ENCODE measurements at regions not wholly inside any gene's neighbourhood (a gene's known extent, or its start where the extent isn't known, plus 50 kb on each side); places are given as distances from the start of the nearest gene placed in this dataset.

DNA sequence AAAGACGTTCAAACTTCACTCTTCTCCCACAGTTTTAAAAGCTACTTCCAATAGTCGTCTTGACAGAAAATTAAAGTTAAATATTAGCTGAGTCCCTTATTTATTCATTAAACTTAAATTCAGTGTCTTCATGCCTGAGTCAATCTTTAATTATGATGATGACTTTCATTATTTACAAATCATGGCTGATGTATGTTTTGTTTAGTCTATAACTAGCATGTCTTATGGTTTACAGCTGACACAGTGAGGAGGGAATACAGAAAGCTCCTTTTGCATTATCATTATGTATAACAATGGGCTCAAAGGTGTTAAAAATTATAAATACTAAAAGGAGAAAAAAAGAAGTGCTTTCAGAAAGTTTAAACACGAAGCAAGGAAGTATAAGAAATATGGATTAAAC lies 1333.1 kb downstream of the CDH8 start:
- Histone ChIP-seq H3K36me3 (ENCODE audit: insufficient read depth, low read length) (no peaks in the 10 kb centered on the region), H4K20me1 (ENCODE audit: insufficient read depth, low read length) (no peaks in the 10 kb centered on the region), H3K27ac (ENCODE audit: low read depth, low read length) (no peak overlapping the region), H3K9me3 (ENCODE audit: low read depth, low read length) (no peaks in the 10 kb centered on the region), H3K27me3 (ENCODE audit: insufficient read depth, low read length) (no peaks in the 10 kb centered on the region), H3K79me2 (ENCODE audit: insufficient read depth, low read length) (no peaks in the 10 kb centered on the region), H3K4me3 (ENCODE audit: insufficient read depth, low read length) (no peak overlapping the region), H2AFZ (ENCODE audit: low read length) (no peak overlapping the region), H3K4me2 (ENCODE audit: insufficient read depth, low read length) (no peak overlapping the region), H3K4me1 (ENCODE audit: insufficient read depth, low read length) (no peaks in the 10 kb centered on the region)
- no peak for DNase-seq (ENCODE audit: insufficient read length, low spot score, missing footprints)
- TF ChIP-seq, protein P1, sequence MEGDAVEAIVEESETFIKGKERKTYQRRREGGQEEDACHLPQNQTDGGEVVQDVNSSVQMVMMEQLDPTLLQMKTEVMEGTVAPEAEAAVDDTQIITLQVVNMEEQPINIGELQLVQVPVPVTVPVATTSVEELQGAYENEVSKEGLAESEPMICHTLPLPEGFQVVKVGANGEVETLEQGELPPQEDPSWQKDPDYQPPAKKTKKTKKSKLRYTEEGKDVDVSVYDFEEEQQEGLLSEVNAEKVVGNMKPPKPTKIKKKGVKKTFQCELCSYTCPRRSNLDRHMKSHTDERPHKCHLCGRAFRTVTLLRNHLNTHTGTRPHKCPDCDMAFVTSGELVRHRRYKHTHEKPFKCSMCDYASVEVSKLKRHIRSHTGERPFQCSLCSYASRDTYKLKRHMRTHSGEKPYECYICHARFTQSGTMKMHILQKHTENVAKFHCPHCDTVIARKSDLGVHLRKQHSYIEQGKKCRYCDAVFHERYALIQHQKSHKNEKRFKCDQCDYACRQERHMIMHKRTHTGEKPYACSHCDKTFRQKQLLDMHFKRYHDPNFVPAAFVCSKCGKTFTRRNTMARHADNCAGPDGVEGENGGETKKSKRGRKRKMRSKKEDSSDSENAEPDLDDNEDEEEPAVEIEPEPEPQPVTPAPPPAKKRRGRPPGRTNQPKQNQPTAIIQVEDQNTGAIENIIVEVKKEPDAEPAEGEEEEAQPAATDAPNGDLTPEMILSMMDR (IDR thresholded peaks at IDR 0.05; ENCODE audit: extremely low read depth, low read depth, low read length) = no peak

DNA sequence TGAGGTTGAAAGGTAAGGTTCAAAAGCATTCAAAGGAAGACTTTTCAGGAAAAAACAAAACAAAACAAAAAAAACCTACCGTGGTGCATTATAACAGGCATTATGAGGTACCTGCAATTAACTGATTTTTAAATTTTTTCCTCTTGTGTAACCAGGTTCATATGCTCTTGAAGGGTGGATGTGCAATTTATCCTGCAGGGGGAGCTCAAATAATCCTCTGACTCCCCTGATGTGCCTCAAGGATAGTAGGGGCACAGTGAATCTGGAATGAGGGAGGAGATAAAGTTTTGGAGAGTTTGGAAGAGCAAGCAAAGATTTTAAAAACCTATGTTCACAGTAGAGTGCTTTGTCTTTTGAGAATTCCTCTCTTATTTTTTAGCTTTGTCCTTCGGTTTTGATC lies 1349.4 kb downstream of the CDH8 start:
- H2AFZ ChIP-seq (ENCODE audit: low read length) = no peak overlapping the region
- no peak for DNase-seq (ENCODE audit: insufficient read length, low spot score, missing footprints)
- no peak overlapping the region for H3K4me2 ChIP-seq (ENCODE audit: insufficient read depth, low read length)
- H3K36me3 ChIP-seq (ENCODE audit: insufficient read depth, low read length) = no peaks in the 10 kb centered on the region
- H3K4me1 ChIP-seq (ENCODE audit: insufficient read depth, low read length) = no peaks in the 10 kb centered on the region
- TF ChIP-seq, protein P1 (IDR thresholded peaks at IDR 0.05; ENCODE audit: extremely low read depth, low read depth, low read length) = no peak
- H3K79me2 ChIP-seq (ENCODE audit: insufficient read depth, low read length) = no peaks in the 10 kb centered on the region
- no peak overlapping the region for H3K27ac ChIP-seq (ENCODE audit: low read depth, low read length)
- no peak overlapping the region for H3K4me3 ChIP-seq (ENCODE audit: insufficient read depth, low read length)
- H3K9me3 ChIP-seq (ENCODE audit: low read depth, low read length) = peaks cover 2% of the 10 kb centered on the region
- H4K20me1 ChIP-seq (ENCODE audit: insufficient read depth, low read length) = no peaks in the 10 kb centered on the region
- no peaks in the 10 kb centered on the region for H3K27me3 ChIP-seq (ENCODE audit: insufficient read depth, low read length)

DNA sequence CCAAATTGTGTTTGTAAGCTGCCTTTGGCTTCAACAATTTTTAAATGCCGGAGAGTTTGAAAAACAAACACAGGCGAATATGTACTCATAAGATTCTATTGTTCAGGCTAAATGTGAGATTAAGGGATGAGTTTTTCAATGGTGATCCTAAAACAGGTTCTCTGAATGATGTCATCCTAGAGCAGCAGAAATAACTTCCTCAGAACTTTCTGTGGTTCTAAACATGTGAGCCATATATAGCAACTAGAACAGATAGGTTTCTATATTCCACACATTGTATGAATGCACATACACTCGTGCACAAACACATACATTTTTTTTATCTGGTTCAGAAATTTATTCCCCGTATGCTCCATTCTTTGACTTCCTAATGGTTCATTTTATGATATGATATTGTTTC lies 1352.2 kb downstream of the CDH8 start:
- Histone ChIP-seq H2AFZ (ENCODE audit: low read length) (no peak overlapping the region), H3K27ac (ENCODE audit: low read depth, low read length) (no peak overlapping the region), H3K4me1 (ENCODE audit: insufficient read depth, low read length) (no peaks in the 10 kb centered on the region), H3K9me3 (ENCODE audit: low read depth, low read length) (peaks cover 5% of the 10 kb centered on the region), H3K79me2 (ENCODE audit: insufficient read depth, low read length) (no peaks in the 10 kb centered on the region), H3K36me3 (ENCODE audit: insufficient read depth, low read length) (no peaks in the 10 kb centered on the region), H4K20me1 (ENCODE audit: insufficient read depth, low read length) (no peaks in the 10 kb centered on the region), H3K4me2 (ENCODE audit: insufficient read depth, low read length) (no peak overlapping the region), H3K27me3 (ENCODE audit: insufficient read depth, low read length) (no peaks in the 10 kb centered on the region), H3K4me3 (ENCODE audit: insufficient read depth, low read length) (no peak overlapping the region)
- DNase-seq (ENCODE audit: insufficient read length, low spot score, missing footprints) = no peak
- TF ChIP-seq, protein P1 (IDR thresholded peaks at IDR 0.05; ENCODE audit: extremely low read depth, low read depth, low read length) = no peak

DNA sequence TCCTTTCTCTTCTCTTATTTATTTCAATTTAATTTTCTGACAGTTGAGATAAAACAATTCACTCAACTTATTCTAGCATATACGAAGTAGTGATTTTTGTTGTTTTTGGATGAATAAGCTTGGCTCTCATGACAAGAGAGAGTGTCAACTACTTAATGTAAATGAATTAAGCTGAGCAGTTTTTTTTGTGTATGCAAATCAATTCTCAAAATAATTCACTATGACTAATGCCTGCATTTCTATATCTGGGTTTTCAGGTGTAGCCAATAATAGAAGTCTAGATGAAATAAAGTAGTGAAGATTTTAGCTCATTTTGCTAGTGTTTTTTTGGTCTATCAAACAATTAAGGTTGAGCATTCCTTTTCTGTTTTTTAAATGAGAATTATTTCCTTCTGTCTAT lies 1354.0 kb downstream of the CDH8 start:
- H2AFZ ChIP-seq (ENCODE audit: low read length) = no peak overlapping the region
- TF ChIP-seq, protein P1 (IDR thresholded peaks at IDR 0.05; ENCODE audit: extremely low read depth, low read depth, low read length) = no peak
- H3K9me3 ChIP-seq (ENCODE audit: low read depth, low read length) = peaks cover 5% of the 10 kb centered on the region
- no peak for DNase-seq (ENCODE audit: insufficient read length, low spot score, missing footprints)
- H3K4me2 ChIP-seq (ENCODE audit: insufficient read depth, low read length) = no peak overlapping the region
- H3K4me3 ChIP-seq (ENCODE audit: insufficient read depth, low read length) = no peak overlapping the region
- H3K27ac ChIP-seq (ENCODE audit: low read depth, low read length) = no peak overlapping the region
- H4K20me1 ChIP-seq (ENCODE audit: insufficient read depth, low read length) = no peaks in the 10 kb centered on the region
- H3K79me2 ChIP-seq (ENCODE audit: insufficient read depth, low read length) = no peaks in the 10 kb centered on the region
- no peaks in the 10 kb centered on the region for H3K36me3 ChIP-seq (ENCODE audit: insufficient read depth, low read length)
- no peaks in the 10 kb centered on the region for H3K27me3 ChIP-seq (ENCODE audit: insufficient read depth, low read length)
- no peaks in the 10 kb centered on the region for H3K4me1 ChIP-seq (ENCODE audit: insufficient read depth, low read length)
